ENCODE measurements at regions not wholly inside any gene's neighbourhood (a gene's known extent, or its start where the extent isn't known, plus 50 kb on each side); places are given as distances from the start of the nearest gene placed in this dataset.

- TF ChIP-seq CTCF (IDR thresholded peaks at IDR 0.05; ENCODE audit: poor library complexity) (no peak), EZH2 (IDR thresholded peaks at IDR 0.05; ENCODE audit: borderline replicate concordance) (no peak), EZH2phosphoT487 (IDR thresholded peaks at IDR 0.05; ENCODE audit: low read depth, severe bottlenecking, unreplicated experiment) (no peak)
Measured at GRCh38 chr11:79940974-79941735, 500.3 kb upstream of the TENM4 start.
